ENCODE measurements at regions not wholly inside any gene's neighbourhood (a gene's known extent, or its start where the extent isn't known, plus 50 kb on each side); places are given as distances from the start of the nearest gene placed in this dataset.

DNA sequence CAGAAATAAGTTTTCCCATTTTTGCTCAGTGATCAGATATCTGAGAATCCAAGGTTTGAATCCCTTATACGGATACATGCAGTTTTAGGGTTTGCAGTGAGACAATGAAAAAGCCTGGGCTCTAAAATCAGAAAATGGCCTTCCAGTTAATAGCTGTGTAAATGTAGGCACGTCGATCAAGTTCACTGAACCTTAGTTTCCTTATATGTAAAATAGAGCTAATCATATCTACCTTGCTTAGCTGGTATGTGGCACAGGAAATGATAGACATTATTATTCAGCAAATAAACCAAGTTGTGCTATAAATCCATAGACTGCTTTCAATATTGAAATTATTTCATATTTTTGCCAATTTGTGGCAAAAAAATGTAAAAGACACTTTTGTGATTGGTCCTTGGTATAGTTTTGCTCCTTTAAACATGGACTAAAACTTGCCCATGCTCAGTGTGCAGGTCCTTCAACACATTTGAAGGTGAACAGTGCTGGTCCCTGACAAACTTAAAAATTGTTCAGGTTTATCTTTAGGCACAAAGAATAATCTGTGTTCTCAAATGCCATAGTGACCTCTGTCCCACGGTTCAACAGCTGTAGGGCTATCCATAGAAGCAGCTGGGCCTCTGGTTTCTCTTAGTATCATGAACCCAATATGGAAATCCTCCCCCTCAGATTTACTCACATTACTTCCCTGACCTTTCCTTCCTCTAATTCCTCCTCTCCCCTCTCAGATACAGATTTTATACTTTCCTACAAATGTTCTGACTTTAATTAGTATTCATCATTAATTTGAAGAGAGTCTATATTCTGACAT, 51.0 kb downstream of the CCDC54 start:
- H3K27me3 ChIP-seq (replicated peaks; ENCODE audit: insufficient read depth, low read length) = no peaks in the 10 kb centered on the region
- H3K4me1 ChIP-seq (ENCODE audit: low read length) = no peaks in the 10 kb centered on the region
- DNase-seq = no peak
- no peaks in the 10 kb centered on the region for H3K9me3 ChIP-seq (replicated peaks; ENCODE audit: insufficient read depth, low read length)
- no peak overlapping the region for H3K4me3 ChIP-seq (ENCODE audit: low read length)
- H3K79me2 ChIP-seq (ENCODE audit: low read length) = no peaks in the 10 kb centered on the region
- no peak overlapping the region for H3K9ac ChIP-seq (ENCODE audit: low read length)
- no peaks in the 10 kb centered on the region for H3K9me2 ChIP-seq (replicated peaks; ENCODE audit: insufficient read depth, low read length)
- no peaks in the 10 kb centered on the region for H4K20me1 ChIP-seq (ENCODE audit: insufficient read depth, low read length)
- TF ChIP-seq EZH2 (optimal IDR thresholded peaks at IDR 0.05; ENCODE audit: low read depth, low read length) (no peak), EZH2phosphoT487 (IDR thresholded peaks at IDR 0.05; ENCODE audit: low read length) (no peak)
- TF ChIP-seq, protein P1, sequence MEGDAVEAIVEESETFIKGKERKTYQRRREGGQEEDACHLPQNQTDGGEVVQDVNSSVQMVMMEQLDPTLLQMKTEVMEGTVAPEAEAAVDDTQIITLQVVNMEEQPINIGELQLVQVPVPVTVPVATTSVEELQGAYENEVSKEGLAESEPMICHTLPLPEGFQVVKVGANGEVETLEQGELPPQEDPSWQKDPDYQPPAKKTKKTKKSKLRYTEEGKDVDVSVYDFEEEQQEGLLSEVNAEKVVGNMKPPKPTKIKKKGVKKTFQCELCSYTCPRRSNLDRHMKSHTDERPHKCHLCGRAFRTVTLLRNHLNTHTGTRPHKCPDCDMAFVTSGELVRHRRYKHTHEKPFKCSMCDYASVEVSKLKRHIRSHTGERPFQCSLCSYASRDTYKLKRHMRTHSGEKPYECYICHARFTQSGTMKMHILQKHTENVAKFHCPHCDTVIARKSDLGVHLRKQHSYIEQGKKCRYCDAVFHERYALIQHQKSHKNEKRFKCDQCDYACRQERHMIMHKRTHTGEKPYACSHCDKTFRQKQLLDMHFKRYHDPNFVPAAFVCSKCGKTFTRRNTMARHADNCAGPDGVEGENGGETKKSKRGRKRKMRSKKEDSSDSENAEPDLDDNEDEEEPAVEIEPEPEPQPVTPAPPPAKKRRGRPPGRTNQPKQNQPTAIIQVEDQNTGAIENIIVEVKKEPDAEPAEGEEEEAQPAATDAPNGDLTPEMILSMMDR (IDR thresholded peaks at IDR 0.05; ENCODE audit: low read length) = no peak
- no peaks in the 10 kb centered on the region for H3K36me3 ChIP-seq (replicated peaks; ENCODE audit: insufficient read depth, low read length)
- H3F3A ChIP-seq (ENCODE audit: insufficient read depth, low read length) = peaks cover 6% of the 10 kb centered on the region; the same call in 1 of the 2 replicates
- H3K4me2 ChIP-seq (ENCODE audit: low read depth, low read length) = no peak overlapping the region
- no peak overlapping the region for H3K27ac ChIP-seq (ENCODE audit: low read length)
- H2AFZ ChIP-seq (ENCODE audit: low read length) = no peak overlapping the region

DNA sequence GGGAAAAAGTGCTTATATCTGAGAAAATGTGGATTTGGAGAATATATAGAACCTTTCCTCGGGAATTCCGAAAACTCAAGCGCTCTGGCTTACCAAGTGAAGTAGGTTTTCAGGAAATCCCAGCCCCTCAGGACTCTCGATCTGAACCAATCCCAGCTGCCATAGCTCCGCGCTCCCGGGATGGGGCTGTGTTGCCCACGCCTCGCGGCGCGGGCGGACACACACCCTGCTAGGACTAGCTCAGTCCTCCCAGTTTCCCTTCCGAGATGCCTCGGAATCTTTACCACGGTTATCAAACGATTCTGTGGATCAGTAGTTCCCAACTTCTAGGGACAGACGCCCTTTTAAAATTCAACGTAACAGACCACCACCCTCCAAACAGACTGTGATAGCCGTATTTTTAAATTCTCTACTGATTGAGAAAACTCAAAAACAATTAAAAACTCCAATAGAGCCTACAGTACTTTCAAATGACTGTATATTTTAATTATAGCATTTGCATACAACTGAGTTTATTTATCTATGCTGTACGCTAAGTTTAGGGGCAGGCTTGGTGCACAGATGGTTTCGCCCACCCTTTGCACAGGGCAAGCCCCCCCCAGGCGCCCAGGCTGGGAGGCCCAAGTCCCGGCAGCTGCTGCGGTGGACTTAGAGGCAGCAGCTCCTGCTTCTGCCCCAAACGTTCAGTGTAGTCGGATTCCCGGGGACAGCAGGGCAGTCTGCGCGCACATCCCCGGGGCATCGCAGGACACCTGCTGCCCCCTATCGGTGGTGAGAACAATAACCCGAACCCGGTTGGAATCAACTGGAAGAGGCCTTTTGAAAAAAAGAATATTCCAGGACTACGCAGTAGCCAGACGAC, 52.3 kb downstream of the CCDC54 start:
- H3K36me3 ChIP-seq (replicated peaks; ENCODE audit: insufficient read depth, low read length) = no peaks in the 10 kb centered on the region
- peaks cover 6% of the 10 kb centered on the region; the same call in 1 of the 2 replicates for H3F3A ChIP-seq (ENCODE audit: insufficient read depth, low read length)
- peak overlapping the region; percentile 82 for H2AFZ ChIP-seq (ENCODE audit: low read length)
- H3K9ac ChIP-seq (ENCODE audit: low read length) = no peak overlapping the region
- H3K4me1 ChIP-seq (ENCODE audit: low read length) = no peaks in the 10 kb centered on the region
- peak overlapping the region; percentile 94 for H3K4me2 ChIP-seq (ENCODE audit: low read depth, low read length)
- H3K9me3 ChIP-seq (replicated peaks; ENCODE audit: insufficient read depth, low read length) = no peaks in the 10 kb centered on the region
- DNase-seq = peak; percentile 82
- H4K20me1 ChIP-seq (ENCODE audit: insufficient read depth, low read length) = no peaks in the 10 kb centered on the region
- peak overlapping the region; percentile 70 for H3K4me3 ChIP-seq (ENCODE audit: low read length)
- H3K27me3 ChIP-seq (replicated peaks; ENCODE audit: insufficient read depth, low read length) = no peaks in the 10 kb centered on the region
- no peaks in the 10 kb centered on the region for H3K9me2 ChIP-seq (replicated peaks; ENCODE audit: insufficient read depth, low read length)
- no peak for TF ChIP-seq EZH2 (optimal IDR thresholded peaks at IDR 0.05; ENCODE audit: low read depth, low read length)
- TF ChIP-seq, protein P1 (IDR thresholded peaks at IDR 0.05; ENCODE audit: low read length) = peak; percentile 88
- no peaks in the 10 kb centered on the region for H3K79me2 ChIP-seq (ENCODE audit: low read length)
- no peak overlapping the region for H3K27ac ChIP-seq (ENCODE audit: low read length)

DNA sequence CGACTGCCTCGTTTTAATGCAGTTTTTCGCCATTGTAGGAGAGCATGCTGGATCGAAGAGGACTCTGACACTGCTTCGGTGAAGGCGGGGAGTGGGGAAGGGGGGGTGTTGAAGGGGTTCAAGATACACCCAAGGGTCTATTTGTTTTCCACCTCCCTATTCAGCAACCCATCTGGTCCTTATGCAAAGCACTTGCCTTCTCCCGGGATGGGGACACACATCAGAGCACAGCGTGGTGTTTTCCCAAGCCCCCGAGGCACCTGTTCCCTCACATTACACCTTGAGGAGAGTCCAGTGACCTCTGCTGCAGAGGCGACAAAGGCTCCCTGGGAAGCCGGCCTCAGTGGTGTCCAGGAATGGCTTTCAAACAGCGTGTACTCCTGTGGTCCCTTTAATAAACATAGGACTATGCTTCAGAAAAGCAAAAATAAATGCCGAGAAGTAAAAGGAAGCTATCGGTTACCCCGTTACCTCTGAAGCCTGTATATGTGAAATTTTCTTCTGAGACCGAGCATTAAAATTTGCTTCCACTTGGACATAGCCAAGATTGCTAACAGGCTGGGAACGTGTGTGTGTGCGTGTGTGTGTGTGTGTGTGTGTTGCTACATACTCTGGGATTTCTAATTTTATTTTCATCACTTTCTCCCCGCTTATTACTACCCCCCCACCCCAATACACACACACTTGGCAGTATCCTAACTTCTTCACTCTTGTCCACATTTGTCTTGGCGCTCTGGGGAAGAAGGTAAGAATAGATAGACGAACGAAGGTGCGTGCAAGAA, 53.2 kb downstream of the CCDC54 start:
- Histone ChIP-seq H3K36me3 (replicated peaks; ENCODE audit: insufficient read depth, low read length) (no peaks in the 10 kb centered on the region), H3K9me3 (replicated peaks; ENCODE audit: insufficient read depth, low read length) (no peaks in the 10 kb centered on the region), H3K4me2 (ENCODE audit: low read depth, low read length) (peak overlapping the region; percentile 94), H2AFZ (ENCODE audit: low read length) (peak overlapping the region; percentile 82), H3K79me2 (ENCODE audit: low read length) (no peaks in the 10 kb centered on the region), H3K9me2 (replicated peaks; ENCODE audit: insufficient read depth, low read length) (no peaks in the 10 kb centered on the region), H3K4me3 (ENCODE audit: low read length) (peak overlapping the region; percentile 70), H4K20me1 (ENCODE audit: insufficient read depth, low read length) (no peaks in the 10 kb centered on the region), H3F3A (ENCODE audit: insufficient read depth, low read length) (peaks cover 6% of the 10 kb centered on the region; the same call in 1 of the 2 replicates), H3K27me3 (replicated peaks; ENCODE audit: insufficient read depth, low read length) (no peaks in the 10 kb centered on the region), H3K9ac (ENCODE audit: low read length) (peak overlapping the region; percentile 56; the same call in 1 of the 2 replicates), H3K27ac (ENCODE audit: low read length) (no peak overlapping the region), H3K4me1 (ENCODE audit: low read length) (no peaks in the 10 kb centered on the region)
- peak; percentile 12 for DNase-seq
- TF ChIP-seq EZH2 (optimal IDR thresholded peaks at IDR 0.05; ENCODE audit: low read depth, low read length) = no peak
- TF ChIP-seq EZH2phosphoT487 (IDR thresholded peaks at IDR 0.05; ENCODE audit: low read length) = no peak
- TF ChIP-seq, protein P1 (IDR thresholded peaks at IDR 0.05; ENCODE audit: low read length) = 0 out of 2 replicates have a peak, but pooled peaks have one; percentile 1

Measured in MM.1S (cell line).